22Rv1 (cell line): ENCODE measurements at regions not wholly inside any gene's neighbourhood (a gene's known extent, or its start where the extent isn't known, plus 50 kb on each side); places are given as distances from the start of the nearest gene placed in this dataset.

Experiments used
- ZFX ChIP-seq: fragments of 450-650 bp; IDR thresholded peaks from 2 replicates; pipeline ENCODE4 v1.6.1; 2017; ENCODE audit warnings: antibody characterized with exemption, borderline replicate concordance
- TF ChIP-seq, protein P1 (sequence below): fragments of 450-650 bp; IDR thresholded peaks from 2 replicates; pipeline ENCODE4 v1.5.1; 2017; ENCODE audit warnings: mild to moderate bottlenecking

DNA sequence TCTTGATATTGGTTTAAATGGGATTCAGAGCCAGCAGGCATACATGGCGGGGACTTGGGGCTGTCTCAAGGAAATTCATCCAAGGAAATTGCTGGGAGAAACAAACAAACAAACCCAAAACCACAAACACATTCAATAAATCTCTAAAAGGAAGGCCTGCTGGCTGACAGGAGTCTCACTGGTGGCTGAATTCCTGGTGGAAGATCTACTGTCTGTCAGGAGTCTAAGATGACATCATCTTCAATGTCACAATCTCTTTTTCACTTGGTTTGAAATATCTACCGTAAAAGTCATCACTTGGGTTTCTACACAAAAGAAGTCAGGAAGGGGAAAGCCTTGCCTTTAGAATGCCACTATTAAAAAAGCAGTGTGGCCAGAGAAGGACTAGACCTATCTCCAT is 87.9 kb downstream of the KLF5 start:
- TF ChIP-seq, protein P1, sequence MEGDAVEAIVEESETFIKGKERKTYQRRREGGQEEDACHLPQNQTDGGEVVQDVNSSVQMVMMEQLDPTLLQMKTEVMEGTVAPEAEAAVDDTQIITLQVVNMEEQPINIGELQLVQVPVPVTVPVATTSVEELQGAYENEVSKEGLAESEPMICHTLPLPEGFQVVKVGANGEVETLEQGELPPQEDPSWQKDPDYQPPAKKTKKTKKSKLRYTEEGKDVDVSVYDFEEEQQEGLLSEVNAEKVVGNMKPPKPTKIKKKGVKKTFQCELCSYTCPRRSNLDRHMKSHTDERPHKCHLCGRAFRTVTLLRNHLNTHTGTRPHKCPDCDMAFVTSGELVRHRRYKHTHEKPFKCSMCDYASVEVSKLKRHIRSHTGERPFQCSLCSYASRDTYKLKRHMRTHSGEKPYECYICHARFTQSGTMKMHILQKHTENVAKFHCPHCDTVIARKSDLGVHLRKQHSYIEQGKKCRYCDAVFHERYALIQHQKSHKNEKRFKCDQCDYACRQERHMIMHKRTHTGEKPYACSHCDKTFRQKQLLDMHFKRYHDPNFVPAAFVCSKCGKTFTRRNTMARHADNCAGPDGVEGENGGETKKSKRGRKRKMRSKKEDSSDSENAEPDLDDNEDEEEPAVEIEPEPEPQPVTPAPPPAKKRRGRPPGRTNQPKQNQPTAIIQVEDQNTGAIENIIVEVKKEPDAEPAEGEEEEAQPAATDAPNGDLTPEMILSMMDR: no peak
- no peak for TF ChIP-seq ZFX
